ENCODE measurements at regions not wholly inside any gene's neighbourhood (a gene's known extent, or its start where the extent isn't known, plus 50 kb on each side); places are given as distances from the start of the nearest gene placed in this dataset.

- TF ChIP-seq CTCF (IDR thresholded peaks at IDR 0.05; ENCODE audit: low read depth, low read length, poor library complexity, severe bottlenecking): no peak
- no peak for TF ChIP-seq EZH2phosphoT487 (IDR thresholded peaks at IDR 0.05; ENCODE audit: borderline replicate concordance, low read length)
Measured at GRCh38 chr6:100986921-100987320, 105.8 kb upstream of the ASCC3 start.
